IPS DF 19.7 (cell line): ENCODE measurements at regions not wholly inside any gene's neighbourhood (a gene's known extent, or its start where the extent isn't known, plus 50 kb on each side); places are given as distances from the start of the nearest gene placed in this dataset.
"Not testable (repeated sequence)": the region's sequence is repeated elsewhere in the genome, so short reads cannot be mapped to it uniquely, and the experiment has no call there.

Experiments
- DNase-seq: peaks from one replicate; pipeline ENCODE4 v3.0.0-alpha.2; 2013; ENCODE audit warnings: low read depth, low spot score

- no peak for DNase-seq
Observed at GRCh38 chr3:88671573-88671972, 435.8 kb upstream of the EPHA3 start.

DNA sequence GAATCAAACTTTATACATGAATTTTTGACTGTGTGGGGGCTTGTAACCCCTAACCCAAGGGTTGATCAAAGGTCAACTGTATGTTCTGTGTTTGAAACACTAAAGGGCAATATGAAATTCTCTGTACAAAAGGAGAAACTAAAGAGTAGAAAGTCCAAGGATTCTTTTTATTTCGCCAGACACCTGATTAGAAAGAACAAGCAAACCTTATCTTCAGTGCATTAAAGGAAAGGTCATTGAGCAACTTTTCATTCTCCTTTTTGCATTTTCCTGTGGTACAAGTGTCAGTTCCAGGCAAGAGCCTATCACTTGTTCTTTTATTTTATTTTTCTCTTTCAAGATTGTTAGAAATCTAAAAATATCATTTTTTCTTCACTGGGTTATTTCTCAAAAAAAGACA is 430.1 kb upstream of the EPHA3 start:
- DNase-seq, result no peak

- no peak for DNase-seq
Observed at GRCh38 chr3:88678747-88679146, 428.7 kb upstream of the EPHA3 start.

GRCh38 chr3:88690287-88690686 is 417.1 kb upstream of the EPHA3 start:
- DNase-seq, result no peak

DNA sequence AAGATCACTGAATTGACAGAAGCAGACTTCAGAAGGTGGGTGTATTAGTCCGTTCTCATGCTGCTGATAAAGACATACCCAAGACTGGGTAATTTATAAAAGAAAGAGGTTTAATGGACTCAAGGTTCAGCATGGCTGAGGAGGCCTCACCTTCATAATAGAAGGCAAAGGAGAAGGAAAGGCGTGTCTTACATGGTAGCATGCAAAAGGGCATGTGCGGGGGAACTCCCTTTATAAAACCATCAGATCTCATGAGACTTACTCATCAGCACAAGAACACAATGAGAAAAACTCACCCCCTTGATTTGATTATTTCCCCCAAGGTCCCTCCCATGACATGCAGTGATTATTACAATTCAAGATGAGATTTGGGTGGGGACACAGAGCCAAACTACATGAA is 416.3 kb upstream of the EPHA3 start:
- no peak for DNase-seq

GRCh38 chr3:88703501-88704059 is 403.8 kb upstream of the EPHA3 start:
- DNase-seq, result no peak

DNA sequence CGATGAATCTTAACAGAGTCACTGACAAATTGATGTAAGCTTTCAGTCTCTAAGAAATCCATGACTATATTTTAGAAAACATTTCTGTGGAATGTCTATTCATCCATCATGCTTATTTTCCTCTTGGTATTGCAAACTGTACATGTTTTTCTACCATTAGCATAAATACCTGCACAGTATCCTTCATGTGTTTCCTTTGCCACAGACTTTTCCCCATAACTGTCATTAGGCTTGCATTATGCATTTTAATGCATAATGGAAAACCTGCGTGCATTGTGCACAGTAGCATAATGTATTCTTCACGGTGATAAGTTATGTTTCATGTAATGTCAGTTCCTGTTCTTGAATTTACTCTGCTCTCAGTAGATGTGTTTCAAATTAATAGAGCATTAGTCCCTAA is 403.1 kb upstream of the EPHA3 start:
- DNase-seq, result no peak

DNA sequence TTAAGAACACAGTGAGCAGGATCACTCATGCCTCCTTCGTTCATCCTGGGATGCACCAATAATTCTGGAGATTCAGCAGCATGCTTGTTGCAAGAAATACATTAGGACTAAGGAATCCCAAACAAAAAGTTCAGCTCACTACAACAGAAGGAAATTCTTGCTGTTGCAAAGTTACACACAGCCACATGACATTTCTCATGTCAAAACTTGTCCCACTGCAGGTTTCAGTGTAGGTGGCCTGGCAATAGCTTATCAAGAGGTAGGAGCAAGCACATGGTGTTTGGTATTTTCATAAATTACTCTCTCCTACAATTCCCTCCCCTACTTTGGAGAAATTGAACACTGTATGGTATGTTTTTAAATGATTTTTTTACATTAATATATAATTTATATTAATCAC is 399.6 kb upstream of the EPHA3 start:
- no peak for DNase-seq

GRCh38 chr3:88712552-88712951 is 394.9 kb upstream of the EPHA3 start:
- no peak for DNase-seq

- no peak for DNase-seq
Observed at GRCh38 chr3:88713233-88713691, 394.2 kb upstream of the EPHA3 start.

DNA sequence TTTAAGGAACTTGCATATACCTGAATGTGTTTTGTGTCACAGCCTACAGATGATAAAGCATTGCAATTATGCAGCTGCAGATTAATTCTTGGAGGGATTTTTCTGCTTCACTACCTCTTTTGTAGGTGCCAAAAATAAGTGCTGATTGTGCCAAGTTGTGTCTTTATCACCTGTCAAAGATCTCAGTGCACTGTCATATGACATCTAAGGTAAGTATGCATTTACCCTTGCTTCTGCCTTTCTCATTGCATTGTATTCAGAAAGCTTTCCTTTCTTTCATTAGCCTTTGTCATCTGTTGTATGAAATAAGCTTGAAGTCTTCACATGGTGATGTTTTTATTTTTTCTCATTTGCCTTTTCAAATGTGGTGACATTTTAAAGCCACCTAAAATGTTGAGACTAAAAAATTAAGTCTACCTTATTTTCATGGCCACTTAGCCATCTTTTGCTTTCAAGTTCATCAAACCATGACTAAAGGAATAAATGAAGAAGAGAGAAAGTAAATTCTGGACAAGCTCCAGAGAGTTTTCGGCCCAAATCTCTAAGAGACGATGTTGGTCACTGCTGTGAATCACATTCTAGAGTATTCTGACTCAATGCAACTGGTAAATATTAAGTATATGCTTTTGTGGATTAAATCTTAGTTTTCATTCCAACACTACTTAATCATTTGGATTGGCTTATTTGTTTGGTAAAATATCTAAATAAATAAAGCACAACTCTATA is 381.8 kb upstream of the EPHA3 start:
- DNase-seq, result no peak

DNA sequence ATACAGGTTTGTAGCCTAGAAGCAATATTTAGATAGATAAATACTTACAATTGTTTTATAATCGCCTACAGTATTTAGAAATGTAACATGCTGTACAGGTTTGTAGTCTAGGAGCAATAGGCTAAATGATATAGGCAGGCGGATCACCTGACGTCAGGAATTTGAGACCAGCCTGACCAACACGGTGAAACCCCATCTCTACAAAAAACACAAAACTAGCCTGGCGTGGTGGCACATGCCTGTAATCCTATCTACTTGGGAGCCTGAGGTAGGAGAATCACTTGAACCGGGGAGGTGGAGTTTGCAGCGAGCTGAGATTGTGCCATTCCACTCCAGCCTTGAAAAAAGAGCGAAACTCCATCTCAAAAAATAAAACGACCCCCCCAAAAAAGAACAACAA is 375.2 kb upstream of the EPHA3 start:
- DNase-seq, result no peak

- DNase-seq, result no peak
Observed at GRCh38 chr3:88742106-88742505, 365.3 kb upstream of the EPHA3 start.

GRCh38 chr3:88742674-88743507 is 364.5 kb upstream of the EPHA3 start:
- DNase-seq, result no peak

- DNase-seq, result no peak
Observed at GRCh38 chr3:88744896-88745295, 362.5 kb upstream of the EPHA3 start.

- DNase-seq, result not testable (repeated sequence)
Observed at GRCh38 chr3:88747145-88747544, 360.3 kb upstream of the EPHA3 start.

GRCh38 chr3:88758676-88759075 is 348.7 kb upstream of the EPHA3 start:
- DNase-seq, result no peak

DNA sequence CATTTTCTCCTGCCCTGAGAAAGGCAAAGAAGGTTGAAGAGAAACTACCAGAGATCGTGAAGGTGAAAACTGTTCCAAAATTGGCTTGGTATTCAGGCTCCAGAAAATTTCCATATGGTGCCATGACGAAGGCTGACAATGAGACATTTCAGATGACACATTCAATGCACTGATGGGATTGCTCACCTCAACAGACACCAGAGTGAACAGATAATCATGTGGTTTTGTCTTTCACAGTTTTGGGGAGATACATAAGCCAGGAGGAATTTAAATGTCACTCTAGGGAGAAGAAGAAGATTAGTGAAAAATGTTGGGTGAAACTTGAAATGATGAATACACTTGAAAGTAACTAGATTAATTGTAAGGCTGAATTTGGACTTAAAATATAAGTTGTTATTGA is 339.7 kb upstream of the EPHA3 start:
- no peak for DNase-seq

- DNase-seq, result no peak
Observed at GRCh38 chr3:88773766-88774165, 333.7 kb upstream of the EPHA3 start.

DNA sequence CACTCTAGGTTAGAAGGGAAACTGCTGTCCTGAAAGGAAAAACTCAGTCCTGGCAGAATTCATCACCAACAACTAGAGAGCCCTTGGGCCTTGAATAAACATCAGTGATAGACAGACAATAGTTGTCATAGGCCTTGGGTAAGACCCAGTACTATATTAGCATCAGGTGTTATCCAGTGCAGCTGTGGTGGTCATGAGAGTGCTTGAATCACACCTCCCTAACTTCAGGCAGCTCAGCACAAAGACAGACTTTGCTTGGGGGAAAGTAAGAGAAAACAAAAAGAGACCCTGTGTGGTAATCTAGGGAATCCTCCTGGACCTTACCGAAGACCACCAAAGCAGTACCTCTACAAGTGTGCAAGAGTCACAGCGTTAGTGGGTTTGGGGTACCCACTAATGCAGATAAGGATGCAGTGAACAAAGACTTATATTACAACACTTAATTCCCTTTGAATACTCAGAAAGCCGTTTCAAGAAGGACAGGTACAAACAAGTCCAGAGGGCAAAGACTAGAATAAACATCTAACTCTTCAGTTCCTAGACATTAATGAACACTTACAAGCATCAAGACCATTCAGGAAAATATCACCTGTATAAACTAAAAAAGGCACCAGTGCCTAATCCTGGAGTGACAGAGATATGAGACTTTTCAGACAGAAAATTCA is 332.3 kb upstream of the EPHA3 start:
- DNase-seq, result no peak

- no peak for DNase-seq
Observed at GRCh38 chr3:88779482-88779881, 327.9 kb upstream of the EPHA3 start.

DNA sequence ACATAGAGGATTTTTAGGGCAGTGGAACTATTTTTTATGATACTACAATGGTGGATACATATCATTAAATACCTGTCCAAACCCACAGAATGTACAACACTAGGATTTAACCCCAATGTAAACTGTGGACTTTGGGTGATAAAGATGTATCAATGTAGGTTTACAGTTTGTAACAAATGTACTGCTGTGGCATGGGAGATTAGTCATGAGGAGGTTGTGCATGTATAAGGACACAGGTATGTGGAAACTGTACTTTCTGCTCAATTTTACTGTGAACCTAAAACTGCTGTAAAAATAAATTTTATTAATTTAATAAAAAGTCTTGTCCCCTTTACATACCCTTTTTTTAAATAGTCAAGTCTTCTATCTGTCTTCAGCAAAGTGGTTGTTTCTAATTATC is 322.5 kb upstream of the EPHA3 start:
- no peak for DNase-seq
